Parathyroid adenoma (tissue), 2 donors: ENCODE measurements at regions not wholly inside any gene's neighbourhood (a gene's known extent, or its start where the extent isn't known, plus 50 kb on each side); places are given as distances from the start of the nearest gene placed in this dataset.

Experiments used
- H2AFZ ChIP-seq: fragments of 300-600 bp; sonication (generic); one replicate; pipeline ENCODE4 v1.7.0; 2017; ENCODE audit warnings: antibody characterized with exemption, mild to moderate bottlenecking
- H3K27ac ChIP-seq: fragments of 300-600 bp; sonication (generic); one replicate; pipeline ENCODE4 v1.7.0; 2017
- H3K27me3 ChIP-seq: fragments of 300-600 bp; sonication (generic); one replicate; pipeline ENCODE4 v1.7.0; 2017; ENCODE audit warnings: low read length; ENCODE audit not compliant: control insufficient read depth, insufficient read depth
- H3K36me3 ChIP-seq: fragments of 300-600 bp; sonication (generic); one replicate; pipeline ENCODE4 v1.7.0; 2017; ENCODE audit warnings: low read length; ENCODE audit not compliant: control insufficient read depth, insufficient read depth
- H3K4me1 ChIP-seq: fragments of 300-600 bp; sonication (generic); one replicate; pipeline ENCODE4 v1.7.0; 2017; ENCODE audit warnings: control low read depth
- H3K4me2 ChIP-seq: fragments of 300-600 bp; sonication (generic); one replicate; pipeline ENCODE4 v1.7.0; 2017; ENCODE audit warnings: low read length
- H3K4me3 ChIP-seq: fragments of 300-600 bp; sonication (generic); one replicate; pipeline ENCODE4 v1.7.0; 2017; ENCODE audit warnings: low read depth, low read length
- H3K79me2 ChIP-seq: fragments of 300-600 bp; sonication (generic); one replicate; pipeline ENCODE4 v1.7.0; 2017; ENCODE audit warnings: control low read depth
- H3K9ac ChIP-seq: fragments of 300-600 bp; sonication (generic); one replicate; pipeline ENCODE4 v1.7.0; 2017; ENCODE audit warnings: mild to moderate bottlenecking
- H3K9me3 ChIP-seq: fragments of 300-600 bp; sonication (generic); one replicate; pipeline ENCODE4 v1.7.0; 2017; ENCODE audit warnings: low read length; ENCODE audit not compliant: control insufficient read depth
- CTCF ChIP-seq: fragments of 300-600 bp; sonication (generic); IDR thresholded peaks from one replicate; pipeline ENCODE4 v1.7.0; 2017; ENCODE audit warnings: antibody characterized with exemption, mild to moderate bottlenecking
- donor health status: primary hyperparathyroidism.

GRCh38 chr9:26657958-26658357, 234.6 kb downstream of the CAAP1 start:
- no peak overlapping the region for H3K27ac ChIP-seq
- H3K4me2 ChIP-seq = no peak overlapping the region
- no peaks in the 10 kb centered on the region for H3K4me1 ChIP-seq
- no peaks in the 10 kb centered on the region for H3K36me3 ChIP-seq
- no peak for TF ChIP-seq CTCF
- no peak overlapping the region for H3K9ac ChIP-seq
- no peak overlapping the region for H2AFZ ChIP-seq
- no peaks in the 10 kb centered on the region for H3K27me3 ChIP-seq
- H3K4me3 ChIP-seq = no peak overlapping the region
- no peaks in the 10 kb centered on the region for H3K79me2 ChIP-seq
- no peaks in the 10 kb centered on the region for H3K9me3 ChIP-seq

- H3K79me2 ChIP-seq = no peaks in the 10 kb centered on the region
- no peaks in the 10 kb centered on the region for H3K27me3 ChIP-seq
- H3K4me3 ChIP-seq = no peak overlapping the region
- H3K9ac ChIP-seq = no peak overlapping the region
- no peak overlapping the region for H3K27ac ChIP-seq
- no peak for TF ChIP-seq CTCF
- no peak overlapping the region for H3K4me2 ChIP-seq
- no peaks in the 10 kb centered on the region for H3K4me1 ChIP-seq
- H2AFZ ChIP-seq = no peak overlapping the region
- H3K36me3 ChIP-seq = no peaks in the 10 kb centered on the region
- H3K9me3 ChIP-seq = no peaks in the 10 kb centered on the region
Observed at GRCh38 chr9:26656003-26656870, 236.4 kb downstream of the CAAP1 start.

GRCh38 chr9:26655166-26655565, 237.4 kb downstream of the CAAP1 start:
- Histone ChIP-seq H3K27me3 (no peaks in the 10 kb centered on the region), H2AFZ (no peak overlapping the region), H3K79me2 (no peaks in the 10 kb centered on the region), H3K9ac (no peak overlapping the region), H3K4me1 (no peaks in the 10 kb centered on the region), H3K9me3 (no peaks in the 10 kb centered on the region), H3K4me3 (no peak overlapping the region), H3K36me3 (no peaks in the 10 kb centered on the region), H3K4me2 (no peak overlapping the region), H3K27ac (no peak overlapping the region)
- TF ChIP-seq CTCF = no peak

- Histone ChIP-seq H2AFZ (no peak overlapping the region), H3K4me3 (no peak overlapping the region), H3K36me3 (no peaks in the 10 kb centered on the region), H3K79me2 (no peaks in the 10 kb centered on the region), H3K27me3 (no peaks in the 10 kb centered on the region), H3K9me3 (no peaks in the 10 kb centered on the region), H3K9ac (no peak overlapping the region), H3K4me1 (no peaks in the 10 kb centered on the region), H3K27ac (no peak overlapping the region), H3K4me2 (no peak overlapping the region)
- TF ChIP-seq CTCF = no peak
Observed at GRCh38 chr9:26650325-26650724, 242.3 kb downstream of the CAAP1 start.

DNA sequence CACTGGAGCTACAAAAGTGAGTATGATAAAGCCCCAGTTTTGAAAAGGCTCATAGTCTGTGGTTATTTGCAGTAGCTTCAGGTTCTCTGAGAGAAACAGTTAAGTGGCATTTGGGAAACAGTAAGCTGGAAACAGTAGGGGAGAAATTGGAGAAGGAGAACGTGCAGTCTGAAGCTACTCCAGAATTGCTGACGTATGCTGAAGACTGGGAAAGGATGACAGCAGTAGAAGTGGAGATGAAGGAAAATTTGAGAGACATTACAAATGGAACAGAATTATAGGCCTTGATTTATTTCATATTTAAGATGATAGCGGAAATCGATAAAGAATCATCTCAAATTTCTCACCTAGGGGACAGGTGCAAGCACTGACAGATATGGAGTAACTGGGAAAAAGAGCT, 248.8 kb downstream of the CAAP1 start:
- Histone ChIP-seq H3K4me3 (no peak overlapping the region), H3K79me2 (no peaks in the 10 kb centered on the region), H3K9me3 (no peaks in the 10 kb centered on the region), H3K4me2 (no peak overlapping the region), H3K9ac (no peak overlapping the region), H2AFZ (no peak overlapping the region), H3K36me3 (no peaks in the 10 kb centered on the region), H3K27me3 (no peaks in the 10 kb centered on the region), H3K4me1 (no peaks in the 10 kb centered on the region), H3K27ac (no peak overlapping the region)
- no peak for TF ChIP-seq CTCF
